ENCODE measurements at regions not wholly inside any gene's neighbourhood (a gene's known extent, or its start where the extent isn't known, plus 50 kb on each side); places are given as distances from the start of the nearest gene placed in this dataset.

GRCh38 chr1:208564466-208564865, 320.3 kb upstream of the PLXNA2 start:
- no peak for DNase-seq (ENCODE audit: low spot score in 2 of 2)
- intact Hi-C loops (cut with DNase I; ENCODE audit: low total_unique reads): no loop called here
- TF ChIP-seq POLR2A (IDR thresholded peaks at IDR 0.05) (no peak), CTCF (IDR thresholded peaks at IDR 0.05) (no peak)
- WGBS, 2 donors: 89 to 92% methylated on average over 3 of the region's 3 CpGs
- no peak overlapping the region for H3K4me3 ChIP-seq (ENCODE audit: low read depth, poor library complexity, severe bottlenecking)

GRCh38 chr1:208565756-208566440, 321.7 kb upstream of the PLXNA2 start:
- no peak overlapping the region for H3K4me3 ChIP-seq (ENCODE audit: low read depth, poor library complexity, severe bottlenecking)
- 80% methylated on average over 6 of the region's 6 CpGs for WGBS, 2 donors
- intact Hi-C loops (cut with DNase I; ENCODE audit: low total_unique reads): no loop called here
- TF ChIP-seq POLR2A (IDR thresholded peaks at IDR 0.05) (no peak), CTCF (IDR thresholded peaks at IDR 0.05) (no peak)
- no peak for DNase-seq (ENCODE audit: low spot score in 2 of 2)

- TF ChIP-seq CTCF (IDR thresholded peaks at IDR 0.05) (no peak), POLR2A (IDR thresholded peaks at IDR 0.05) (no peak)
- intact Hi-C loops (cut with DNase I; ENCODE audit: low total_unique reads): no loop called here
- H3K4me3 ChIP-seq (ENCODE audit: low read depth, poor library complexity, severe bottlenecking): no peak overlapping the region
- WGBS, 2 donors: 79 to 92% methylated on average over 1 of the region's 1 CpG
- DNase-seq (ENCODE audit: low spot score in 2 of 2): no peak
Observed at GRCh38 chr1:208569181-208569580, 325.0 kb upstream of the PLXNA2 start.

- intact Hi-C loops (cut with DNase I; ENCODE audit: low total_unique reads): no loop called here
- no peak overlapping the region for H3K4me3 ChIP-seq (ENCODE audit: low read depth, poor library complexity, severe bottlenecking)
- no peak for DNase-seq (ENCODE audit: low spot score in 2 of 2)
- WGBS, 2 donors: 89 to 95% methylated on average over 5 of the region's 5 CpGs
- no peak for TF ChIP-seq CTCF (IDR thresholded peaks at IDR 0.05)
- no peak for TF ChIP-seq POLR2A (IDR thresholded peaks at IDR 0.05)
Observed at GRCh38 chr1:208570362-208570761, 326.2 kb upstream of the PLXNA2 start.

GRCh38 chr1:208576425-208576824, 332.2 kb upstream of the PLXNA2 start:
- intact Hi-C loops (cut with DNase I; ENCODE audit: low total_unique reads): no loop called here
- no peak overlapping the region for H3K4me3 ChIP-seq (ENCODE audit: low read depth, poor library complexity, severe bottlenecking)
- WGBS, 2 donors: 78 to 83% methylated on average over 4 of the region's 4 CpGs
- DNase-seq (ENCODE audit: low spot score in 2 of 2): no peak
- TF ChIP-seq CTCF (IDR thresholded peaks at IDR 0.05): no peak
- no peak for TF ChIP-seq POLR2A (IDR thresholded peaks at IDR 0.05)

- intact Hi-C loops (cut with DNase I; ENCODE audit: low total_unique reads): no loop called here
- DNase-seq (ENCODE audit: low spot score in 2 of 2): no peak
- no peak for TF ChIP-seq POLR2A (IDR thresholded peaks at IDR 0.05)
- TF ChIP-seq CTCF (IDR thresholded peaks at IDR 0.05): no peak
- WGBS, 2 donors: 33 to 35% methylated on average over 1 of the region's 1 CpG
- H3K4me3 ChIP-seq (ENCODE audit: low read depth, poor library complexity, severe bottlenecking): no peak overlapping the region
Observed at GRCh38 chr1:208577381-208577905, 333.3 kb upstream of the PLXNA2 start.

All from lower leg skin (tissue), 4 donors.